ENCODE measurements at regions not wholly inside any gene's neighbourhood (a gene's known extent, or its start where the extent isn't known, plus 50 kb on each side); places are given as distances from the start of the nearest gene placed in this dataset.

DNA sequence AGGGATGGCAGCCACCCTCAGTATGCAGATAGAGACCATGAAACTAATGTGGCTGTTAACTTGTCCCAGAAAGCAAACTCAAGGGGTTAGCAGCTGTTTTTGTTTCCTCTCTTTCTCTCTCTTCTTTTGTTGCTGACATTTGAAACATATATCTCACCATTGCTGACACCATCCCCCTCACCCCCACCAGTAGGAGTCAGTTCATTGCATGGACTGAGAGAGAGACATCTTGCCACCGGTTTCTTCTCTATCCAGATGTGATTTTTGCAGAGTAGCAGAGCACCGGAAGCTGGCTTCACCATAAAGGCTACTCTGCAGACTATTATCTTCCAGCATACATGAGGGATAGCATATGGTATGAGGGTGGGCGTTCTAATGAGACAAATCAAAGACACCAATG lies 177.1 kb upstream of the FRG1 start:
- TF ChIP-seq, protein P1, sequence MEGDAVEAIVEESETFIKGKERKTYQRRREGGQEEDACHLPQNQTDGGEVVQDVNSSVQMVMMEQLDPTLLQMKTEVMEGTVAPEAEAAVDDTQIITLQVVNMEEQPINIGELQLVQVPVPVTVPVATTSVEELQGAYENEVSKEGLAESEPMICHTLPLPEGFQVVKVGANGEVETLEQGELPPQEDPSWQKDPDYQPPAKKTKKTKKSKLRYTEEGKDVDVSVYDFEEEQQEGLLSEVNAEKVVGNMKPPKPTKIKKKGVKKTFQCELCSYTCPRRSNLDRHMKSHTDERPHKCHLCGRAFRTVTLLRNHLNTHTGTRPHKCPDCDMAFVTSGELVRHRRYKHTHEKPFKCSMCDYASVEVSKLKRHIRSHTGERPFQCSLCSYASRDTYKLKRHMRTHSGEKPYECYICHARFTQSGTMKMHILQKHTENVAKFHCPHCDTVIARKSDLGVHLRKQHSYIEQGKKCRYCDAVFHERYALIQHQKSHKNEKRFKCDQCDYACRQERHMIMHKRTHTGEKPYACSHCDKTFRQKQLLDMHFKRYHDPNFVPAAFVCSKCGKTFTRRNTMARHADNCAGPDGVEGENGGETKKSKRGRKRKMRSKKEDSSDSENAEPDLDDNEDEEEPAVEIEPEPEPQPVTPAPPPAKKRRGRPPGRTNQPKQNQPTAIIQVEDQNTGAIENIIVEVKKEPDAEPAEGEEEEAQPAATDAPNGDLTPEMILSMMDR (tag by site-specific recombination; IDR thresholded peaks at IDR 0.05) = no peak
- TF ChIP-seq ZNF701 (tag by site-specific recombination; IDR thresholded peaks at IDR 0.05) (no peak), ZNF302 (tag by site-specific recombination; IDR thresholded peaks at IDR 0.05; ENCODE audit: low read depth) (no peak), ZNF169 (tag by site-specific recombination; IDR thresholded peaks at IDR 0.05) (no peak), ZBTB7A (tag by site-specific recombination; IDR thresholded peaks at IDR 0.05; ENCODE audit: low read depth) (no peak), ZBTB44 (tag by site-specific recombination; IDR thresholded peaks at IDR 0.05) (no peak), ZBTB8A (tag by site-specific recombination; IDR thresholded peaks at IDR 0.05) (no peak), ZBTB21 (tag by site-specific recombination; IDR thresholded peaks at IDR 0.05) (no peak), ZNF175 (tag by site-specific recombination; IDR thresholded peaks at IDR 0.05) (no peak), MYNN (tag by site-specific recombination; IDR thresholded peaks at IDR 0.05; ENCODE audit: borderline replicate concordance) (no peak)
